ENCODE measurements at regions not wholly inside any gene's neighbourhood (a gene's known extent, or its start where the extent isn't known, plus 50 kb on each side); places are given as distances from the start of the nearest gene placed in this dataset.
A peak's percentile ranks its signal among the peaks of the same experiment; 100 is the strongest.
"Not testable (repeated sequence)": the region's sequence is repeated elsewhere in the genome, so short reads cannot be mapped to it uniquely, and the experiment has no call there.

DNA sequence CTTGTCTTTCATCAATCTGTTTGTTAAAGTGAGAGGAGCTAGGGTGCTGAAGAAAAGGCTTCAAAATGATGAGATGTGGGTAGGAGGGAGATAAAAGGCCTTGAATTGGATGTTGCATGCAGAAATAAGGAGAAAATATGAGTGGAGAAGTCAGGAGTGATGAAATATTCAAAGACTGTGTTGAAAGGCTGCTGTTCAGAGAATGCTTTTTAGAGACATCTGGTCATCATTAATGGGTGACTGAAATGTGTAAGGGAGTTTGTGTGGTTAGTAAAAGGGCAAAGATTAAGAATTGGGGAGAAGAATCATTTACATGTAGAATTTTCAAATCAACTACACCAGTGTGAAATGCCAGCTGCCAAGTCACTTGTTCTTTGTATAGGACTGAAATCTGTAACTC is 383.9 kb downstream of the MAT2B start:
- DNase-seq, result no peak

DNA sequence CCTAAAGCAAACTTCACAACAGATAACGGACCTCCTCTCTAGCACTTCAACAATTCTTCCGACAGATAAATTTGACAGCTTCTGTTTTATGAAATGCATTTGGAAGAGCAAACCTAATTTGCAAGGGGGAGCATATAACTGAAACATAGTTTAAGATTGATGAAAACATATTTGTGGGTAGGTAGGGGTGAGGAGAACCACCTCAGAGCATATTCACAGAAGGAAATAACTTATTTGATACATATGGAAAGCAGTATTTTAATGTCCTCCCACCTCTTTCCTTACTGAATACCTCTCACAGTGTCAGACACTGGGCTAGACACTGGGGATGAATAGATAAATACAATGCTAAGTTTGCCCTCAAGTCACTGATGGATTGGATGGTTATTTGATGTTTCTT is 384.8 kb downstream of the MAT2B start:
- DNase-seq, result no peak

DNA sequence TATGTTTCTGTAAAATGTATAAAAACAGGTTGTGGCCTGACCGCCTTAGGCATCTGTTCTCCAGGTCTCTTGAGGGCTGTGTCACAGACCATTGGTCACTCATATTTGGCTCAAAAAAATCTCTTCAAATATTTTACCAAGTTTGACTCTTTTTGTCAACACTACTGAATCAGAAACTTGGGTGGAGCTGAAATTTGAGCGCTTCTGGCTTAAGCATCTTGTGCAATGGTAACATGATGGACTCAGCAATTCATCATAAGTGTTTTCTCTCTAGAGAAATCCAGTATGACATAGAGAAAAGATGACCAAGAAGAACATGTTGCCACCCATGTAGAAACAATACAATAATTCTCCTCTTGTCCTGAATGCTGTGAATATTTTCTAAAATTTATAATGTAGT is 387.9 kb downstream of the MAT2B start:
- no peak for DNase-seq

- no peak for DNase-seq
Observed at GRCh38 chr5:163894645-163895044, 389.2 kb downstream of the MAT2B start.

- no peak for DNase-seq
Observed at GRCh38 chr5:163898873-163899272, 393.5 kb downstream of the MAT2B start.

DNA sequence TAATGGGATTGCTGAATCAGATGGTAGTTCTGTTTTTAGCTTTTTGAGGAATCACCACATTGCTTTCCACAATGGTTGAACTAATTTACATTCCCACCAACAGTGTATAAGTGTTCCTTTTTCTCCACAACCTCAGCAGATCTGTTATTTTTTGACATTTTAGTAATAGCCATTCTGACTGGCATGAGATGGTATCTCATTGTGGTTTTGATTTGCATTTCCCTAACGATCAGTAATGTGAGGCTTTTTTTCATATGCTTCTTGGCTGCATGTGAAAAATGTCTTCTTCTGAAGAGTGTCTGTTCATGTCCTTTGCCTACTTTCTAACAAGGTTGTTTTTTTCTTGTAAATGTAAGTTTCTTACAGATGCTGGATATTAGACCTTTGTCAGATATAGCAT is 402.4 kb downstream of the MAT2B start:
- not testable (repeated sequence) for DNase-seq

- no peak for DNase-seq
Observed at GRCh38 chr5:163908253-163908652, 402.8 kb downstream of the MAT2B start.

- DNase-seq, result no peak
Observed at GRCh38 chr5:163910226-163910625, 404.8 kb downstream of the MAT2B start.

- no peak for DNase-seq
Observed at GRCh38 chr5:163912046-163912445, 406.6 kb downstream of the MAT2B start.

DNA sequence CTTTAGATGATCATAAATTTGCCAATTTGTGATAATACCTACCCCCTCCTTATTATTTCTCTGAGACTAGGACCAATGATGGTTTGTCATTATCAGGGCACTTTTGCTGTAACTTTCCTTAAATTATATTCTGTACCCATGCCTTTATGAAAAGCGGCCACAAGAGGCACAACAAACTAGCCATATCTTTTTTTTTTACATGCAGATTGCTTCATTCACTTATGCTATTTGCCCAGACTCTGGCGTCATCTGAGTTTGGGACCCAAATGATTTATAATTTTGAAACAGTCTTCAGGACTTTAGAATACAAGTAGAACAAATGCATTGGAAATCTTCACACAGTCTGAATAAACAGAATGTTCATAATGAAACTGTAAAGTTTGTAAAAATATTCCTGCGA is 408.1 kb downstream of the MAT2B start:
- no peak for DNase-seq

GRCh38 chr5:163914910-163915309 is 409.5 kb downstream of the MAT2B start:
- no peak for DNase-seq

- DNase-seq, result peak; percentile 1 to 4
Observed at GRCh38 chr5:163915481-163915961, 410.1 kb downstream of the MAT2B start.

- DNase-seq, result no peak
Observed at GRCh38 chr5:163916376-163916775, 411.0 kb downstream of the MAT2B start.

DNA sequence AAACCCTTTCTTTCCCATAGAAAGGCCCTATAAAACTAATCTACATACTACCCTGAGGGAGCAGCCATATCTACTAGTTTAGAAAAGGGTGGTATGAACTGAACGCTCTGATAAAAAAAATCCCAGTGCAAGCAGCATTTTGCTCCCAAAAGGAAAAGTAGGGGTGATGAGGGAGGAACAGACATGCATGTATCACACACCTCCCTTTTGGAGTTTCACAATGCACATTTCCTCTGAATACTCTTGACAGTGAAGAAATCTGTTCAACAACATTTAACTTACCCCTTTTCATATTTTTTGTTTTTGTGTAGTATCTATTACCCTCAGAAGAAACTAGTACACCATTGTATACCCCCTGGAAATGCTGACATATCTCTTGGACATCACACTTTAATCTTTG is 411.4 kb downstream of the MAT2B start:
- DNase-seq, result no peak

GRCh38 chr5:163917747-163918146 is 412.3 kb downstream of the MAT2B start:
- DNase-seq, result no peak

GRCh38 chr5:163934990-163935389 is 429.6 kb downstream of the MAT2B start:
- not testable (repeated sequence) for DNase-seq

DNA sequence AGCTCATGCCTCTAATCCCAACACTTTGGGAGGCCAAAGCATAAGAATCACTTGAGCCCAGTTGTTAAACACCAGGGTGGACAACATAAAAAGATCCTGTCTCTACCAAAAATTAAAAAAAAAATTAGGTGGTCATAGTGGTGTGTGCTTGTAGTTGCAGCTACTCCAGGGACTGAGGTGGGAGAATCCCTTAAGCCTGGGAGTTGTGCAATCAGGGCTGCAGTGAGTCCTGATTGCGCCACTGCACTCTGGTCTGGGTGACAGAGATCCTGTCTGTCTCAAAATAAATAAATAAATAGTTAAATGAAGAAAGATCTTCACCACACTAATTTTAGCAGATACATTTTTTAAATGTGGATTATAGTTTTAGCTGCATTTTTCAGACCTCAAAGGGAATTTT is 433.2 kb downstream of the MAT2B start:
- no peak for DNase-seq

- no peak for DNase-seq
Observed at GRCh38 chr5:163941079-163941478, 435.7 kb downstream of the MAT2B start.

GRCh38 chr5:163943546-163943945 is 438.1 kb downstream of the MAT2B start:
- DNase-seq, result no peak

- DNase-seq, result no peak
Observed at GRCh38 chr5:163944738-163945137, 439.3 kb downstream of the MAT2B start.

- DNase-seq, result no peak
Observed at GRCh38 chr5:163947848-163948666, 442.6 kb downstream of the MAT2B start.

GRCh38 chr5:163950248-163950647 is 444.8 kb downstream of the MAT2B start:
- DNase-seq, result no peak

GRCh38 chr5:163951069-163951468 is 445.6 kb downstream of the MAT2B start:
- DNase-seq, result no peak

- no peak for DNase-seq
Observed at GRCh38 chr5:163953901-163954300, 448.5 kb downstream of the MAT2B start.

DNA sequence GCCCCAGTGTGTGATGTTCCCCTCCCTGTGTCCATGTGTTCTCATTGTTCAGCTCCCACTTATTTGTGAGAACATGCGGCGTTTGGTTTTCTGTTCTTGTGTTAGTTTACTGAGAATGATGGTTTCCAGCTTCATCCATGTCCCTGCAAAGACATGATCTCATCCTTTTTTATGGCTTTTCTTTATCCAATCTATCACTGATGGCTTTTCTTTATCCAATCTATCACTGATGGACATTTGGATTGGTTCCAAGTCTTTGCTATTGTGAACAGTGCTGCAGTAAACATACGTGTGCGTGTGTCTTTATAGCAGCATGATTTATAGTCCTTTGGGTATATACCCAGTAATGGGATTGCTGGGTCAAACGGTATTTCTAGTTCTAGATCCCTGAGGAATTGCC is 455.8 kb downstream of the MAT2B start:
- DNase-seq, result not testable (repeated sequence)
